GM23338 (cell line): ENCODE measurements at regions not wholly inside any gene's neighbourhood (a gene's known extent, or its start where the extent isn't known, plus 50 kb on each side); places are given as distances from the start of the nearest gene placed in this dataset.

Experiments
- CREB1 ChIP-seq: fragments of 250-450 bp; sonication (Bioruptor Pico); IDR thresholded peaks from 2 replicates; pipeline ENCODE4 v1.5.0; 2020; ENCODE audit warnings: low read depth, mild to moderate bottlenecking, moderate library complexity
- CTCF ChIP-seq, 2 experiments: fragments of 200-600 bp in 1 of 2; sonication (generic) in 1 of 2; conservative IDR thresholded peaks; 2 replicates each; pipeline versions ENCODE4 v1.5.1 to v1.6.1; 2016 to 2017; ENCODE audit warnings: antibody characterized with exemption in 2 of 2, low read depth in 2 of 2, mild to moderate bottlenecking in 2 of 2, moderate library complexity in 1 of 2
- ETS1 ChIP-seq: IDR thresholded peaks from 2 replicates; pipeline ENCODE4 v1.6.1; 2016; ENCODE audit warnings: antibody characterized with exemption
- EZH2phosphoT487 ChIP-seq: fragments of 200-600 bp; sonication (generic); IDR thresholded peaks from one replicate; pipeline ENCODE4 v1.8.1; 2018; ENCODE audit warnings: antibody characterized with exemption; ENCODE audit not compliant: unreplicated experiment
- POLR2AphosphoS5 ChIP-seq: IDR thresholded peaks from 2 replicates; pipeline ENCODE4 v1.6.1; 2016; ENCODE audit warnings: antibody characterized with exemption, low read depth
- REST ChIP-seq: IDR thresholded peaks from one replicate; pipeline ENCODE4 v1.6.1; 2018; ENCODE audit warnings: antibody characterized with exemption; ENCODE audit not compliant: unreplicated experiment
- ZNF331 ChIP-seq: fragments of 250-450 bp; sonication (Bioruptor Pico); IDR thresholded peaks from 2 replicates; pipeline ENCODE4 v1.5.0; 2020; ENCODE audit warnings: low read depth, mild to moderate bottlenecking, moderate library complexity

- TF ChIP-seq CTCF (conservative IDR thresholded peaks at IDR 0.05; ENCODE audit: low read depth in 2 of 2) (no peak), EZH2phosphoT487 (no peak), ETS1 (no peak), REST (no peak), POLR2AphosphoS5 (no peak), ZNF331 (CRISPR knock-in tag) (no peak), CREB1 (CRISPR knock-in tag) (no peak)
Measured at GRCh38 chr10:36256948-36257356, 614.9 kb upstream of the FZD8 start.
